Hepatocyte (in vitro differentiated cells): ENCODE measurements at regions not wholly inside any gene's neighbourhood (a gene's known extent, or its start where the extent isn't known, plus 50 kb on each side); places are given as distances from the start of the nearest gene placed in this dataset.

Source experiments
- DNase-seq: peaks from one replicate; pipeline ENCODE4 v3.0.0-alpha.2; 2016; ENCODE audit warnings: low spot score
- H2AFZ ChIP-seq: fragments of 200-600 bp; sonication (generic); 2 replicates; pipeline ENCODE4 v1.6.0; 2016; ENCODE audit warnings: antibody characterized with exemption, mild to moderate bottlenecking
- H3K27ac ChIP-seq: fragments of 200-600 bp; sonication (generic); 2 replicates; pipeline ENCODE4 v1.5.1; 2016; ENCODE audit warnings: mild to moderate bottlenecking
- H3K27me3 ChIP-seq: fragments of 200-600 bp; sonication (generic); 2 replicates; pipeline ENCODE4 v1.6.1; 2016
- H3K36me3 ChIP-seq: fragments of 200-600 bp; sonication (generic); replicated peaks from 2 replicates; pipeline ENCODE4 v1.5.1; 2016; ENCODE audit warnings: low read depth; ENCODE audit not compliant: insufficient read depth
- H3K4me1 ChIP-seq: fragments of 200-600 bp; sonication (generic); 2 replicates; pipeline ENCODE4 v1.5.1; 2016; ENCODE audit warnings: mild to moderate bottlenecking, moderate library complexity; ENCODE audit not compliant: insufficient read depth
- H3K4me2 ChIP-seq: fragments of 200-600 bp; sonication (generic); 2 replicates; pipeline ENCODE4 v1.6.0; 2016
- H3K4me3 ChIP-seq: fragments of 200-600 bp; sonication (generic); 2 replicates; pipeline ENCODE4 v1.5.1; 2016; ENCODE audit warnings: mild to moderate bottlenecking
- H3K79me2 ChIP-seq: fragments of 200-600 bp; sonication (generic); 2 replicates; pipeline ENCODE4 v1.6.0; 2017; ENCODE audit warnings: mild to moderate bottlenecking
- H3K9me2 ChIP-seq: fragments of 200-600 bp; sonication (generic); replicated peaks from 2 replicates; pipeline ENCODE4 v1.6.0; 2017; ENCODE audit warnings: mild to moderate bottlenecking; ENCODE audit not compliant: insufficient read depth
- H3K9me3 ChIP-seq: fragments of 200-600 bp; sonication (generic); 2 replicates; pipeline ENCODE4 v1.5.1; 2016; ENCODE audit warnings: low read depth, mild to moderate bottlenecking
- H4K20me1 ChIP-seq: fragments of 200-600 bp; sonication (generic); 2 replicates; pipeline ENCODE4 v1.6.0; 2016; ENCODE audit warnings: mild to moderate bottlenecking; ENCODE audit not compliant: insufficient read depth, poor library complexity, severe bottlenecking
- EZH2 ChIP-seq: fragments of 200-600 bp; sonication (generic); IDR thresholded peaks from 2 replicates; pipeline ENCODE4 v1.6.1; 2016; ENCODE audit warnings: antibody characterized with exemption, mild to moderate bottlenecking, borderline replicate concordance
- EZH2phosphoT487 ChIP-seq: fragments of 200-600 bp; sonication (generic); IDR thresholded peaks from one replicate; pipeline ENCODE4 v1.6.1; 2018; ENCODE audit warnings: antibody characterized with exemption, mild to moderate bottlenecking, low read depth, moderate library complexity; ENCODE audit not compliant: unreplicated experiment, severe bottlenecking
- WGBS: methylation state at CpG from one replicate; pipeline ENCODE4 v1.1.6; 2016; ENCODE audit warnings: low lambda C conversion rate; ENCODE audit errors: missing lambda C conversion rate; 5-methylcytosine and 5-hydroxymethylcytosine counted together
- TF ChIP-seq, protein P1 (sequence below): fragments of 200-600 bp; sonication (generic); IDR thresholded peaks from 2 replicates; pipeline ENCODE4 v1.5.1; 2016; ENCODE audit warnings: antibody characterized with exemption, mild to moderate bottlenecking; ENCODE audit not compliant: poor library complexity

DNA sequence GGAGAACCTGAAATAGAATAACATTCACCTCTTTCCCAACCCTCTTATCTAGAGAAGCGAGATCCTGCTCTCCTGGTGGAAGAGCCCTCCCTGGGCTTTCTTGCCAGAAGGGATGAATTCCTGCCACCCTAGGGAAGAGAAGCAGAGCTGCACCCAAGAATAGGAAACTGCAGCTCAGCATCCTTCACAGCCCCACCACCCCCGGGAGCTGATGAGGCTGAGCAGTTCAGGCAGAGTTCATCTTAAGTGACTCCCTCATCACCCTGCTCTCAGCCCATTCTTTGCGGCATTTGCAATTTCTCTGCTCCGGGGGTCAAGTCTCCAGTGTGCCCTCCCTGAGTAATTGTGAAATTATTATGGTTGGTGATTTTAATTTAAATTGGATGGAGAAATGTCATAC, 514.9 kb downstream of the BUD13 start:
- H3K4me2 ChIP-seq, result no peak overlapping the region
- TF ChIP-seq EZH2phosphoT487 (no peak), EZH2 (no peak)
- TF ChIP-seq, protein P1, sequence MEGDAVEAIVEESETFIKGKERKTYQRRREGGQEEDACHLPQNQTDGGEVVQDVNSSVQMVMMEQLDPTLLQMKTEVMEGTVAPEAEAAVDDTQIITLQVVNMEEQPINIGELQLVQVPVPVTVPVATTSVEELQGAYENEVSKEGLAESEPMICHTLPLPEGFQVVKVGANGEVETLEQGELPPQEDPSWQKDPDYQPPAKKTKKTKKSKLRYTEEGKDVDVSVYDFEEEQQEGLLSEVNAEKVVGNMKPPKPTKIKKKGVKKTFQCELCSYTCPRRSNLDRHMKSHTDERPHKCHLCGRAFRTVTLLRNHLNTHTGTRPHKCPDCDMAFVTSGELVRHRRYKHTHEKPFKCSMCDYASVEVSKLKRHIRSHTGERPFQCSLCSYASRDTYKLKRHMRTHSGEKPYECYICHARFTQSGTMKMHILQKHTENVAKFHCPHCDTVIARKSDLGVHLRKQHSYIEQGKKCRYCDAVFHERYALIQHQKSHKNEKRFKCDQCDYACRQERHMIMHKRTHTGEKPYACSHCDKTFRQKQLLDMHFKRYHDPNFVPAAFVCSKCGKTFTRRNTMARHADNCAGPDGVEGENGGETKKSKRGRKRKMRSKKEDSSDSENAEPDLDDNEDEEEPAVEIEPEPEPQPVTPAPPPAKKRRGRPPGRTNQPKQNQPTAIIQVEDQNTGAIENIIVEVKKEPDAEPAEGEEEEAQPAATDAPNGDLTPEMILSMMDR, result no peak
- no peak overlapping the region for H3K4me3 ChIP-seq
- no peaks in the 10 kb centered on the region for H3K9me3 ChIP-seq
- no peaks in the 10 kb centered on the region for H3K9me2 ChIP-seq
- H3K79me2 ChIP-seq, result no peaks in the 10 kb centered on the region
- 81% methylated on average over 4 of the region's 4 CpGs for WGBS
- DNase-seq, result no peak
- peaks cover 24% of the 10 kb centered on the region for H3K27me3 ChIP-seq
- H4K20me1 ChIP-seq, result no peaks in the 10 kb centered on the region
- H2AFZ ChIP-seq, result no peak overlapping the region
- H3K27ac ChIP-seq, result no peak overlapping the region
- no peaks in the 10 kb centered on the region for H3K36me3 ChIP-seq
- H3K4me1 ChIP-seq, result no peaks in the 10 kb centered on the region

DNA sequence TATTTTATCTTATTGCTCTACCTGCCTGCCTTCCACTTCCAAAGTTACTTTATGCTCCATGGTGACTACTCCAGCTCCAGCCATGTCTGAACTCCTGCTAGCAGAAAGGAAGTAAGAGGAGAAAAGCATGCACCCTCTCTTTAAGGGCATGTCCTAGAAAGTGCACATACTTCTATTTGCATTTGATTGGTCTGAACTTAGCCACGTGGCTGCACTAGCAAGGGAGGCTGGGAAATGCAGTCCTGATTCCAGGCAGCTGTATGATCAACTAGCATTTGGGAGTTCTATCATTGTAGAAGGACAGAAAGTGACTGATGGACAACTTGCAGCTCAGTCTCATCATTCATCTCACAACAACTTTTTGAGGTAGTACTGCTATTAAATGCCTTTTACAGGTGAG, 515.7 kb downstream of the BUD13 start:
- Histone ChIP-seq H3K36me3 (no peaks in the 10 kb centered on the region), H3K79me2 (no peaks in the 10 kb centered on the region), H2AFZ (no peak overlapping the region), H4K20me1 (no peaks in the 10 kb centered on the region), H3K9me3 (no peaks in the 10 kb centered on the region), H3K27me3 (peaks cover 18% of the 10 kb centered on the region), H3K9me2 (no peaks in the 10 kb centered on the region), H3K4me1 (no peaks in the 10 kb centered on the region), H3K4me2 (no peak overlapping the region), H3K27ac (no peak overlapping the region), H3K4me3 (no peak overlapping the region)
- TF ChIP-seq EZH2 (no peak), EZH2phosphoT487 (no peak)
- TF ChIP-seq, protein P1, result no peak
- no peak for DNase-seq
- 20% methylated on average over 1 of the region's 1 CpG for WGBS

DNA sequence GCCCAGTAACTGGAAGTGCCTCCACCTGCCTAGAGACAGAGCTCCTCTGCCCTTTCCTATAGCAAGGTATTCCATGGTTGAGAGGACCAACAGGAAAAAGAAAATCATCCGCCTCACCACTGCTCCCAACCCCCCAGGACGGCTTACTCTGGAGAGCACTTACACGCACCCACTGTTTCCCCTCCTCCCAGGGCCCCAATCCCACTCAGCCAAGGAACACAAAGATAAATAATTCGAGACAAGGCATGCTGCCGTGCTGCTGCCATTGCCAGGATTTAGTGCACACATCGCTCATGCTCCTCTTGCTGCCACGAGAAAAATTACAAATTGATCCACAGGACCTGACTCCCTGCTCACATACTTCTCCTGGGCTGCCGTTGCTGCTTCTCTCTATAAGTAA, 516.6 kb downstream of the BUD13 start:
- Histone ChIP-seq H2AFZ (no peak overlapping the region), H3K27ac (no peak overlapping the region), H3K27me3 (peaks cover 10% of the 10 kb centered on the region), H3K36me3 (no peaks in the 10 kb centered on the region), H3K4me1 (no peaks in the 10 kb centered on the region), H3K4me2 (no peak overlapping the region), H3K4me3 (no peak overlapping the region), H3K79me2 (no peaks in the 10 kb centered on the region), H3K9me2 (no peaks in the 10 kb centered on the region), H3K9me3 (no peaks in the 10 kb centered on the region), H4K20me1 (no peaks in the 10 kb centered on the region)
- WGBS, result 89% methylated on average over 8 of the region's 8 CpGs
- TF ChIP-seq EZH2 (no peak), EZH2phosphoT487 (no peak)
- TF ChIP-seq, protein P1, result no peak
- DNase-seq, result no peak

DNA sequence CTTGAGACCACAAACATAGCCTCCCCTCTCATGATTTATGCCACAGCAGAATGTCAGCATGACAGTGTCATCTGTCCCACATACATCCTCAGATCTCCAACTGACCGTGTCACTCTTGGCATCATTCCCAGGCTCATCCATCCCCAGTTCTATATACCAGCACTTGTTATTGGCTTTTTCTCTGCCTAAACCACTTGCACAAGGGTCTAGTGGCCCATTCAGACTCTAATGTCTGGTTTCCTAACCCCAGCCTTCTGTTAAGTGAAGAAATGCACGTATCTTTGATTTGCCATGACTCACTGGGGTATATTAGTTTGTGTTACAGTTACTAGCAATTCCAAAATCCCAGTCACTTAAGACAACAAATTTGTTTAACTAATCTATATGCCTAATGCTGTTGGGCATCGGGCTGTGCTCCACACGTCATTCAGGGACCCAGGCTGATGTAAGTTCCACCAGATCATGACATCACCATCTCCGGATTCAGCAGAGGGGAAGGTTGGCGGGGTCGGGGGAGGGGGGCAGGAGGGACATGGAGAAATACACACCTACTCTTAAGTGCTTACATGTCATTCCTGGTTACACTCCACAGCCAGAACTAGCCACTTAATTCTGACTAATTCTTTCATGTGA, 517.4 kb downstream of the BUD13 start:
- WGBS, result 74% methylated on average over 7 of the region's 7 CpGs
- TF ChIP-seq EZH2phosphoT487 (no peak), EZH2 (no peak)
- TF ChIP-seq, protein P1, result no peak
- Histone ChIP-seq H3K4me2 (no peak overlapping the region), H4K20me1 (no peaks in the 10 kb centered on the region), H3K9me3 (no peaks in the 10 kb centered on the region), H3K27me3 (peaks cover 2% of the 10 kb centered on the region), H2AFZ (no peak overlapping the region), H3K4me1 (no peaks in the 10 kb centered on the region), H3K36me3 (no peaks in the 10 kb centered on the region), H3K9me2 (no peaks in the 10 kb centered on the region), H3K79me2 (no peaks in the 10 kb centered on the region), H3K27ac (no peak overlapping the region), H3K4me3 (no peak overlapping the region)
- no peak for DNase-seq
